ENCODE measurements at regions not wholly inside any gene's neighbourhood (a gene's known extent, or its start where the extent isn't known, plus 50 kb on each side); places are given as distances from the start of the nearest gene placed in this dataset.

DNA sequence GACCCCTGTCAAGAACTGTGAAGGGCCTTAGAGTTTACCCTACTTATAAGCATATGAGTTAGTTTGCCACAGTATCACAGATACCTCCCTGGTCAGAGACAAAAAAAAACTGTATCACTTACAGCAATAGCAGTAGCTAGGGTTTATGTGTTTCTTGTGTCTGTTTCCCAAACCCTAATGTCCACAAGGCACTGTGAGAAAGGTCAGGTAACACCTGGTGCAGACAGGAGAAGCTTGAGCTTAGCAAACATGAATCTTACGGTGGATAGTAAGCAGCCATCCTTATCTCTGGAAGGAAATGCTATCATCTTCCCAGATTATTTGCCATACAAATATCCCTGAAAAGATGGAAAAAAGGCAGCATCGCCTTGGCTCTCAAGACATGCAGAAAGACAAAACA, 208.5 kb upstream of the KCNN2 start:
- in situ Hi-C loops (cut with HindIII; ENCODE audit: low pct_unique_long_range_greater_than_20kb, low sequenced_read_pairs) (no loop called here), intact Hi-C loops (cut with micrococcal nuclease; ENCODE audit: unreplicated experiment) (no loop called here)
- BruUV-seq (replicated peaks): no TSS peak
- Histone ChIP-seq H3K9me3 (ENCODE audit: control insufficient read depth, insufficient read depth, low read depth, low read length) (no peaks in the 10 kb centered on the region), H3K4me1 (ENCODE audit: control insufficient read depth, insufficient read depth, low read length) (no peaks in the 10 kb centered on the region), H3K27ac (ENCODE audit: low read length) (no peak overlapping the region), H3K36me3 (ENCODE audit: control insufficient read depth, insufficient read depth, low read length) (no peaks in the 10 kb centered on the region), H3K4me3 (ENCODE audit: low read depth in 2 of 2, low read length in 2 of 2) (no peak overlapping the region), H3K27me3 (ENCODE audit: control insufficient read depth, insufficient read depth, low read length) (no peaks in the 10 kb centered on the region)
- CTCF ChIA-PET: no interaction called here
- no peak for TF ChIP-seq SIN3A (IDR thresholded peaks at IDR 0.05; ENCODE audit: borderline replicate concordance, insufficient read depth, low read depth, low read length)
- TF ChIP-seq, protein P1, sequence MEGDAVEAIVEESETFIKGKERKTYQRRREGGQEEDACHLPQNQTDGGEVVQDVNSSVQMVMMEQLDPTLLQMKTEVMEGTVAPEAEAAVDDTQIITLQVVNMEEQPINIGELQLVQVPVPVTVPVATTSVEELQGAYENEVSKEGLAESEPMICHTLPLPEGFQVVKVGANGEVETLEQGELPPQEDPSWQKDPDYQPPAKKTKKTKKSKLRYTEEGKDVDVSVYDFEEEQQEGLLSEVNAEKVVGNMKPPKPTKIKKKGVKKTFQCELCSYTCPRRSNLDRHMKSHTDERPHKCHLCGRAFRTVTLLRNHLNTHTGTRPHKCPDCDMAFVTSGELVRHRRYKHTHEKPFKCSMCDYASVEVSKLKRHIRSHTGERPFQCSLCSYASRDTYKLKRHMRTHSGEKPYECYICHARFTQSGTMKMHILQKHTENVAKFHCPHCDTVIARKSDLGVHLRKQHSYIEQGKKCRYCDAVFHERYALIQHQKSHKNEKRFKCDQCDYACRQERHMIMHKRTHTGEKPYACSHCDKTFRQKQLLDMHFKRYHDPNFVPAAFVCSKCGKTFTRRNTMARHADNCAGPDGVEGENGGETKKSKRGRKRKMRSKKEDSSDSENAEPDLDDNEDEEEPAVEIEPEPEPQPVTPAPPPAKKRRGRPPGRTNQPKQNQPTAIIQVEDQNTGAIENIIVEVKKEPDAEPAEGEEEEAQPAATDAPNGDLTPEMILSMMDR (IDR thresholded peaks at IDR 0.05): no peak
- TF ChIP-seq, protein P2, sequence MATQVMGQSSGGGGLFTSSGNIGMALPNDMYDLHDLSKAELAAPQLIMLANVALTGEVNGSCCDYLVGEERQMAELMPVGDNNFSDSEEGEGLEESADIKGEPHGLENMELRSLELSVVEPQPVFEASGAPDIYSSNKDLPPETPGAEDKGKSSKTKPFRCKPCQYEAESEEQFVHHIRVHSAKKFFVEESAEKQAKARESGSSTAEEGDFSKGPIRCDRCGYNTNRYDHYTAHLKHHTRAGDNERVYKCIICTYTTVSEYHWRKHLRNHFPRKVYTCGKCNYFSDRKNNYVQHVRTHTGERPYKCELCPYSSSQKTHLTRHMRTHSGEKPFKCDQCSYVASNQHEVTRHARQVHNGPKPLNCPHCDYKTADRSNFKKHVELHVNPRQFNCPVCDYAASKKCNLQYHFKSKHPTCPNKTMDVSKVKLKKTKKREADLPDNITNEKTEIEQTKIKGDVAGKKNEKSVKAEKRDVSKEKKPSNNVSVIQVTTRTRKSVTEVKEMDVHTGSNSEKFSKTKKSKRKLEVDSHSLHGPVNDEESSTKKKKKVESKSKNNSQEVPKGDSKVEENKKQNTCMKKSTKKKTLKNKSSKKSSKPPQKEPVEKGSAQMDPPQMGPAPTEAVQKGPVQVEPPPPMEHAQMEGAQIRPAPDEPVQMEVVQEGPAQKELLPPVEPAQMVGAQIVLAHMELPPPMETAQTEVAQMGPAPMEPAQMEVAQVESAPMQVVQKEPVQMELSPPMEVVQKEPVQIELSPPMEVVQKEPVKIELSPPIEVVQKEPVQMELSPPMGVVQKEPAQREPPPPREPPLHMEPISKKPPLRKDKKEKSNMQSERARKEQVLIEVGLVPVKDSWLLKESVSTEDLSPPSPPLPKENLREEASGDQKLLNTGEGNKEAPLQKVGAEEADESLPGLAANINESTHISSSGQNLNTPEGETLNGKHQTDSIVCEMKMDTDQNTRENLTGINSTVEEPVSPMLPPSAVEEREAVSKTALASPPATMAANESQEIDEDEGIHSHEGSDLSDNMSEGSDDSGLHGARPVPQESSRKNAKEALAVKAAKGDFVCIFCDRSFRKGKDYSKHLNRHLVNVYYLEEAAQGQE (IDR thresholded peaks at IDR 0.05; ENCODE audit: insufficient read depth in 1 of 2, low read depth in 2 of 2, low read length in 1 of 2): no peak
- no peak for TF ChIP-seq POLR2AphosphoS5 (IDR thresholded peaks at IDR 0.05; ENCODE audit: low read depth, low read length)
- TF ChIP-seq TCF7L2 (IDR thresholded peaks at IDR 0.05; ENCODE audit: low read depth, low read length): no peak
- no peak for ATAC-seq
- POLR2A ChIA-PET: no interaction called here
- DNase-seq (ENCODE audit: low read depth, low spot score): no peak

DNA sequence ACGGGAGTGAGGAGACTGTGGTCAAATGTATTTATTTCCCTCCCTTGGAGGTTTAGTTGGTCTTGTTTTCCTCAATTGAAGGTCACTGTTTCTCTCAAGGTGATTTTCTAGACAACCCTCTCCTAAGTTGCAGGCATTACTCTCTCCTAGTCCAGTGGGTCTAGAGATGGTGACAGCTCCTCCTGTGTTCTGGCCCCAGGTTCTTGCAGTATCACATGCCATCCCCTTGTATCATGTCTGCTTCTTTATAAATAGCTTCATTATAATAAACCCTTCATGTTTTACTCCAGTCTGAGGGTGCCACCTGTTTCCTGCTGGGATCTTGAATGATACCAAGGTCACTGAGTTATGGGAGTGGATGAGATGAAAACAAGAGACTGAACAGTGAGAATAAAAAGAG, 208.0 kb upstream of the KCNN2 start:
- Histone ChIP-seq H3K4me1 (ENCODE audit: control insufficient read depth, insufficient read depth, low read length) (no peaks in the 10 kb centered on the region), H3K9me3 (ENCODE audit: control insufficient read depth, insufficient read depth, low read depth, low read length) (no peaks in the 10 kb centered on the region), H3K4me3 (ENCODE audit: low read depth in 2 of 2, low read length in 2 of 2) (no peak overlapping the region), H3K27ac (ENCODE audit: low read length) (no peak overlapping the region), H3K36me3 (ENCODE audit: control insufficient read depth, insufficient read depth, low read length) (no peaks in the 10 kb centered on the region), H3K27me3 (ENCODE audit: control insufficient read depth, insufficient read depth, low read length) (no peaks in the 10 kb centered on the region)
- intact Hi-C loops (cut with micrococcal nuclease; ENCODE audit: unreplicated experiment) (no loop called here), in situ Hi-C loops (cut with HindIII; ENCODE audit: low pct_unique_long_range_greater_than_20kb, low sequenced_read_pairs) (no loop called here)
- TF ChIP-seq, protein P2 (IDR thresholded peaks at IDR 0.05; ENCODE audit: insufficient read depth in 1 of 2, low read depth in 2 of 2, low read length in 1 of 2): no peak
- TF ChIP-seq, protein P1 (IDR thresholded peaks at IDR 0.05): no peak
- TF ChIP-seq POLR2AphosphoS5 (IDR thresholded peaks at IDR 0.05; ENCODE audit: low read depth, low read length) (no peak), SIN3A (IDR thresholded peaks at IDR 0.05; ENCODE audit: borderline replicate concordance, insufficient read depth, low read depth, low read length) (no peak), TCF7L2 (IDR thresholded peaks at IDR 0.05; ENCODE audit: low read depth, low read length) (no peak)
- CTCF ChIA-PET: no interaction called here
- DNase-seq (ENCODE audit: low read depth, low spot score) (no peak), ATAC-seq (no peak)
- no TSS peak for BruUV-seq (replicated peaks)
- POLR2A ChIA-PET: no interaction called here

Data from Panc1 (cell line).